Endothelial cell of umbilical vein (primary cell): ENCODE measurements at regions not wholly inside any gene's neighbourhood (a gene's known extent, or its start where the extent isn't known, plus 50 kb on each side); places are given as distances from the start of the nearest gene placed in this dataset.

Experiments
- BruUV-seq: library from RNA; stranded (reverse); fragments of 400-500 nt; replicated peaks from 2 replicates; lab custom pipeline; 2021; lab: Mats Ljungman, UMichigan
- CTCF ChIA-PET: fragments of 300-600, 350-600 bp; sonication (Branson Sonifier 250); formaldehyde crosslinking; loops from one replicate; lab custom pipeline; 2021; ENCODE audit warnings: antibody characterized with exemption, inconsistent platforms; lab: Charles Lee
- POLR2A ChIA-PET: fragments of 300-600, 350-600 bp; sonication (Branson Sonifier 250); formaldehyde crosslinking; loops from one replicate; lab custom pipeline; 2021; ENCODE audit warnings: antibody characterized with exemption, inconsistent platforms; lab: Charles Lee
- DNase-seq: peaks from one replicate; pipeline ENCODE4 v3.0.0-alpha.2; 2011; ENCODE audit warnings: low read depth, low spot score
- FAIRE-seq: peaks from 2 replicates; lab custom pipeline; 2011; peaks lifted over from hg19 to GRCh38; lab: Jason Lieb, UNC
- H2AFZ ChIP-seq: 2 replicates; pipeline ENCODE4 v1.6.0; 2012; ENCODE audit warnings: low read depth, low read length, control low read depth, inconsistent platforms
- H3K27ac ChIP-seq: 2 replicates; pipeline ENCODE4 v1.5.1; 2011; ENCODE audit warnings: low read depth, mild to moderate bottlenecking, control low read depth, low read length, moderate library complexity; ENCODE audit not compliant: insufficient read depth
- H3K27me3 ChIP-seq, 2 experiments: 2 replicates each; pipeline versions ENCODE4 v1.6.0 to v1.6.1; 2011; ENCODE audit warnings: low read length in 2 of 2, mixed read lengths in 1 of 2; ENCODE audit not compliant: control insufficient read depth in 2 of 2, insufficient read depth in 2 of 2
- H3K36me3 ChIP-seq, 2 experiments: 2 replicates in 1 of 2; 3 replicates in 1 of 2; pipeline ENCODE4 v1.5.1; 2011; ENCODE audit warnings: low read length in 2 of 2, mild to moderate bottlenecking in 1 of 2, moderate library complexity in 1 of 2; ENCODE audit not compliant: control insufficient read depth in 2 of 2, insufficient read depth in 2 of 2; ENCODE audit errors: extremely low read depth in 1 of 2
- H3K4me1 ChIP-seq: 3 replicates; pipeline ENCODE4 v1.5.1; 2011; ENCODE audit warnings: mild to moderate bottlenecking, low read length; ENCODE audit not compliant: control insufficient read depth, insufficient read depth; ENCODE audit errors: extremely low read depth
- H3K4me2 ChIP-seq: 2 replicates; pipeline ENCODE4 v1.6.1; 2011; ENCODE audit warnings: low read length, control low read depth, mixed read lengths; ENCODE audit not compliant: insufficient read depth
- H3K4me3 ChIP-seq, 3 experiments: fragments of 200-600 bp in 1 of 3; sonication (generic), shearing (Covaris generic) in 1 of 3; replicated peaks in 1 of 3; 2 replicates each; pipeline ENCODE4 v1.5.1; 2011 to 2016; ENCODE audit warnings: control low read depth in 3 of 3, low read length in 3 of 3, mild to moderate bottlenecking in 2 of 3, inconsistent platforms in 1 of 3, low read depth in 1 of 3, moderate library complexity in 1 of 3; ENCODE audit not compliant: insufficient read depth in 1 of 3
- H3K79me2 ChIP-seq: 2 replicates; pipeline ENCODE4 v1.6.0; 2012; ENCODE audit warnings: low read length, inconsistent platforms; ENCODE audit not compliant: control insufficient read depth, insufficient read depth
- H3K9ac ChIP-seq: replicated peaks from 2 replicates; pipeline ENCODE3; 2011; ENCODE audit warnings: low read length, control low read depth; ENCODE audit not compliant: insufficient read depth; ENCODE audit errors: extremely low read depth
- H3K9me1 ChIP-seq: replicated peaks from 3 replicates; pipeline ENCODE4 v1.6.0; 2011; ENCODE audit warnings: mild to moderate bottlenecking, low read length; ENCODE audit not compliant: control insufficient read depth, insufficient read depth; ENCODE audit errors: extremely low read depth
- H3K9me3 ChIP-seq: replicated peaks from 2 replicates; pipeline ENCODE4 v1.5.1; 2012; ENCODE audit warnings: low read length, inconsistent platforms; ENCODE audit not compliant: control insufficient read depth, insufficient read depth
- H4K20me1 ChIP-seq: replicated peaks from 2 replicates; pipeline ENCODE3; 2011; ENCODE audit warnings: mild to moderate bottlenecking, low read length; ENCODE audit not compliant: control insufficient read depth, insufficient read depth; ENCODE audit errors: extremely low read depth
- EZH2 ChIP-seq: IDR thresholded peaks from 2 replicates; pipeline ENCODE4 v1.6.1; 2012; ENCODE audit warnings: borderline replicate concordance, low read depth, mild to moderate bottlenecking, moderate library complexity, low read length, inconsistent platforms; ENCODE audit not compliant: severe bottlenecking
- FOS ChIP-seq: IDR thresholded peaks from 2 replicates; pipeline ENCODE4 v1.6.1; 2011; ENCODE audit warnings: mild to moderate bottlenecking, low read length, moderate library complexity, borderline replicate concordance; ENCODE audit not compliant: insufficient read depth
- GATA2 ChIP-seq: IDR thresholded peaks from 2 replicates; pipeline ENCODE4 v1.7.0; 2011; ENCODE audit warnings: low read depth, mild to moderate bottlenecking, moderate library complexity, mixed read lengths, low read length; ENCODE audit not compliant: insufficient read length, insufficient read depth
- JUN ChIP-seq: IDR thresholded peaks from 2 replicates; pipeline ENCODE4 v1.6.1; 2011; ENCODE audit warnings: borderline replicate concordance, low read depth; ENCODE audit not compliant: insufficient read length, insufficient read depth
- MYC ChIP-seq: IDR thresholded peaks from one replicate; pipeline ENCODE4 v1.6.1; 2011; ENCODE audit warnings: mild to moderate bottlenecking, low read depth, low read length
- POLR2A ChIP-seq: IDR thresholded peaks from 2 replicates; pipeline ENCODE4 v1.6.1; 2012; ENCODE audit warnings: low read depth, mild to moderate bottlenecking, control low read depth, low read length
- POLR2AphosphoS5 ChIP-seq: IDR thresholded peaks from 2 replicates; pipeline ENCODE4 v1.6.1; 2012; ENCODE audit warnings: low read depth, mild to moderate bottlenecking, control low read depth, low read length, moderate library complexity; ENCODE audit not compliant: insufficient read depth
- dilution Hi-C: fragments of 300-500 bp; cut with MboI; formaldehyde crosslinking; loops from one replicate; pipeline ENCODE4 v1.15.0; 2019; ENCODE audit warnings: low sequenced_read_pairs; ENCODE audit not compliant: extremely low pct_ligation_motif_present
- intact Hi-C: fragments of 100-400 bp; cut with micrococcal nuclease; formaldehyde crosslinking; loops from one replicate; pipeline ENCODE4 v1.10.0; 2022
- TF ChIP-seq, protein P1 (sequence below), 2 donors: IDR thresholded peaks; 1 replicate in 1 of 2; 2 replicates in 1 of 2; pipeline ENCODE4 v1.5.1; 2011; ENCODE audit warnings: low read length in 2 of 2, mild to moderate bottlenecking in 2 of 2, moderate library complexity in 2 of 2, control low read depth in 1 of 2, inconsistent platforms in 1 of 2, low read depth in 1 of 2; ENCODE audit not compliant: insufficient read depth in 1 of 2; ENCODE audit errors: extremely low read depth in 1 of 2
- TF ChIP-seq, protein P2 (sequence below): IDR thresholded peaks from 2 replicates; pipeline ENCODE4 v1.6.1; 2011; ENCODE audit not compliant: insufficient read depth, insufficient read length

DNA sequence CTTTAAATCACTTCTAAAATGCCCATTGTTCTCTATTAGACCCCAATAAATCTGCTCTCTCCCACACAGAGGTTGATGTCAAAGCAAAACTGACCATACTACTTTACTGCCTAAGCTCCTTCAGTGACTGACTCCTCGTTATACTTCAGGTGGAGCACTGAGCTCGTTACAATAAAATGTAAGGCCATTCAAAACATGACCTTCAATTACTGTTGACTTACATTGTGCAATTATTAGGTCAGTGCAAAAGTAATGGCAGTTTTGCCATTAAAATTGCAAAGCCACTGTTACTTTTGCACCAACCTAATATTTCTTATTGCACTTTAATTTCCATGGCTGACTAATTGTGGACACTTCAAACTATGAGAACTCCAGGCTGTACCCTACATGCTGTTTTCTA is 314.9 kb downstream of the MZT1 start:
- no peak overlapping the region for H2AFZ ChIP-seq
- H3K9me1 ChIP-seq: no peaks in the 10 kb centered on the region
- no peaks in the 10 kb centered on the region for H3K4me1 ChIP-seq
- H3K36me3 ChIP-seq: no peaks in the 10 kb centered on the region
- intact Hi-C loops: no loop called here
- no peaks in the 10 kb centered on the region for H4K20me1 ChIP-seq
- no peaks in the 10 kb centered on the region for H3K27me3 ChIP-seq
- H3K4me3 ChIP-seq: no peak overlapping the region
- no peaks in the 10 kb centered on the region for H3K9me3 ChIP-seq
- H3K9ac ChIP-seq: no peak overlapping the region
- DNase-seq (no peak), FAIRE-seq (no peak)
- BruUV-seq: no TSS peak
- dilution Hi-C loops: no loop called here
- H3K79me2 ChIP-seq: no peaks in the 10 kb centered on the region
- POLR2A ChIA-PET: no interaction called here
- H3K27ac ChIP-seq: no peak overlapping the region
- TF ChIP-seq GATA2: no peak
- TF ChIP-seq FOS: no peak
- no peak for TF ChIP-seq JUN
- TF ChIP-seq POLR2AphosphoS5: no peak
- TF ChIP-seq, protein P1, sequence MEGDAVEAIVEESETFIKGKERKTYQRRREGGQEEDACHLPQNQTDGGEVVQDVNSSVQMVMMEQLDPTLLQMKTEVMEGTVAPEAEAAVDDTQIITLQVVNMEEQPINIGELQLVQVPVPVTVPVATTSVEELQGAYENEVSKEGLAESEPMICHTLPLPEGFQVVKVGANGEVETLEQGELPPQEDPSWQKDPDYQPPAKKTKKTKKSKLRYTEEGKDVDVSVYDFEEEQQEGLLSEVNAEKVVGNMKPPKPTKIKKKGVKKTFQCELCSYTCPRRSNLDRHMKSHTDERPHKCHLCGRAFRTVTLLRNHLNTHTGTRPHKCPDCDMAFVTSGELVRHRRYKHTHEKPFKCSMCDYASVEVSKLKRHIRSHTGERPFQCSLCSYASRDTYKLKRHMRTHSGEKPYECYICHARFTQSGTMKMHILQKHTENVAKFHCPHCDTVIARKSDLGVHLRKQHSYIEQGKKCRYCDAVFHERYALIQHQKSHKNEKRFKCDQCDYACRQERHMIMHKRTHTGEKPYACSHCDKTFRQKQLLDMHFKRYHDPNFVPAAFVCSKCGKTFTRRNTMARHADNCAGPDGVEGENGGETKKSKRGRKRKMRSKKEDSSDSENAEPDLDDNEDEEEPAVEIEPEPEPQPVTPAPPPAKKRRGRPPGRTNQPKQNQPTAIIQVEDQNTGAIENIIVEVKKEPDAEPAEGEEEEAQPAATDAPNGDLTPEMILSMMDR (IDR thresholded peaks at IDR 0.05; ENCODE audit: extremely low read depth in 1 of 2, insufficient read depth in 1 of 2, low read depth in 1 of 2, low read length in 2 of 2): no peak
- no peak for TF ChIP-seq POLR2A
- TF ChIP-seq MYC: no peak
- TF ChIP-seq, protein P2, sequence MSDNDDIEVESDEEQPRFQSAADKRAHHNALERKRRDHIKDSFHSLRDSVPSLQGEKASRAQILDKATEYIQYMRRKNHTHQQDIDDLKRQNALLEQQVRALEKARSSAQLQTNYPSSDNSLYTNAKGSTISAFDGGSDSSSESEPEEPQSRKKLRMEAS: no peak
- TF ChIP-seq EZH2: no peak
- H3K4me2 ChIP-seq: no peak overlapping the region
- CTCF ChIA-PET: no interaction called here
